22Rv1 (cell line): ENCODE measurements at regions not wholly inside any gene's neighbourhood (a gene's known extent, or its start where the extent isn't known, plus 50 kb on each side); places are given as distances from the start of the nearest gene placed in this dataset.
"Not testable (repeated sequence)": the region's sequence is repeated elsewhere in the genome, so short reads cannot be mapped to it uniquely, and the experiment has no call there.

ENCODE experiments used
- H3K27ac ChIP-seq: fragments of 450-650 bp; 2 replicates; pipeline ENCODE4 v1.5.1; 2017
- CTCF ChIP-seq: fragments of 450-650 bp; IDR thresholded peaks from 2 replicates; pipeline ENCODE4 v1.5.1; 2017; ENCODE audit warnings: mild to moderate bottlenecking
- ZFX ChIP-seq: fragments of 450-650 bp; IDR thresholded peaks from 2 replicates; pipeline ENCODE4 v1.6.1; 2017; ENCODE audit warnings: antibody characterized with exemption, borderline replicate concordance

- TF ChIP-seq CTCF: no peak
- no peak for TF ChIP-seq ZFX
- H3K27ac ChIP-seq: no peak overlapping the region
Observed at GRCh38 chr10:30154561-30154960, 95.2 kb upstream of the JCAD start.

GRCh38 chr10:30154126-30154525 is 94.7 kb upstream of the JCAD start:
- no peak for TF ChIP-seq CTCF
- no peak for TF ChIP-seq ZFX
- H3K27ac ChIP-seq: no peak overlapping the region

GRCh38 chr10:30151581-30152389 is 92.4 kb upstream of the JCAD start:
- no peak for TF ChIP-seq CTCF
- TF ChIP-seq ZFX: no peak
- no peak overlapping the region for H3K27ac ChIP-seq

- H3K27ac ChIP-seq: no peak overlapping the region
- TF ChIP-seq ZFX (no peak), CTCF (no peak)
Observed at GRCh38 chr10:30141423-30141822, 82.0 kb upstream of the JCAD start.

- no peak for TF ChIP-seq CTCF
- no peak for TF ChIP-seq ZFX
- H3K27ac ChIP-seq: no peak overlapping the region
Observed at GRCh38 chr10:30134171-30134945, 75.0 kb upstream of the JCAD start.

DNA sequence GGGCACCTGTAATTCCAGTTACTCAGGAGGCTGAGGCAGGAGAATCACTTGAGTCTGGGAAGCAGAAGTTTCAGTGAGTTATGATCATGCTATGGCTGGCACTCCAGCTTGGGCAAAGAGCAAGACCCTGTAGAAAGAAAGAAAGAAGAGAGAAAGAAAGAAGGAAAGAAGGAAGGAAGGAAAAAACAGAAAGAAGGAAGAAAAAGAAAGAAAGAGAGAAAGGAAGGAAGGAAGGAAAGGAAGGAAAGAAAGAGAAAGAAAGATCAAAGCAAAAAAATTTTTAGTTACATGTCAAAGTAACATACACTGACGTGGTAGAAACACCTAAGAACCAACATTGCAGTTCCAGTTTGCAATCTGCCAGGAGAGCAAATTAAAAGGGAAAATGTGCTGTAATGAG is 73.8 kb upstream of the JCAD start:
- H3K27ac ChIP-seq: no peak overlapping the region
- no peak for TF ChIP-seq ZFX
- TF ChIP-seq CTCF: no peak

- not testable (repeated sequence) for H3K27ac ChIP-seq
Observed at GRCh38 chr10:30131369-30131768, 72.0 kb upstream of the JCAD start.

GRCh38 chr10:30129326-30129725 is 69.9 kb upstream of the JCAD start:
- H3K27ac ChIP-seq: not testable (repeated sequence)
